HG02610 (cell line): ENCODE measurements at regions not wholly inside any gene's neighbourhood (a gene's known extent, or its start where the extent isn't known, plus 50 kb on each side); places are given as distances from the start of the nearest gene placed in this dataset.

Experiments used
- ATAC-seq: cut with Tn5 transposase; IDR thresholded peaks from one replicate; pipeline ENCODE4 v1.9.1; 2021; ENCODE audit warnings: mild to moderate bottlenecking, moderate library complexity; ENCODE audit not compliant: unreplicated experiment

DNA sequence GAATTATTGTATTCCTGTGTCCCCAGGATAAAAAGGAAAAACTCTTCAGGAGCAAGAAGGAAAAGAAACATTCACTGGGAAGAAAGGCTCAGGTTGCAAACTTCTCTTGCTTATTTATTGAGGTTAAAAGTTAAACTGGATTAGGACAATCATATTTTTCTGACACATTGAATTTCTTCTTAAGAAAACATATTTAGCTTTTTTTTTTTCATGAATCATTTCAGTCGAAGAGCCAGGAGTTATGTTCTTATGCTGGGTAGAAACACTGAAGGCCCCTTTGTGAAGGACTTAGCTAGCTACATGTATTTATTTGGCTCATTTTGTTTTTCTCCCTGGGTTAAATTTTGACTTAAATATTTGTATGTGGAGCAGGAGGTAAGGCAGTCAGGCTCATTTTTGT lies 434.0 kb downstream of the KLF5 start:
- no peak for ATAC-seq

- ATAC-seq, result no peak
Observed at GRCh38 chr13:73482556-73482955, 423.8 kb downstream of the KLF5 start.

GRCh38 chr13:73481886-73482445 lies 423.2 kb downstream of the KLF5 start:
- ATAC-seq, result no peak

DNA sequence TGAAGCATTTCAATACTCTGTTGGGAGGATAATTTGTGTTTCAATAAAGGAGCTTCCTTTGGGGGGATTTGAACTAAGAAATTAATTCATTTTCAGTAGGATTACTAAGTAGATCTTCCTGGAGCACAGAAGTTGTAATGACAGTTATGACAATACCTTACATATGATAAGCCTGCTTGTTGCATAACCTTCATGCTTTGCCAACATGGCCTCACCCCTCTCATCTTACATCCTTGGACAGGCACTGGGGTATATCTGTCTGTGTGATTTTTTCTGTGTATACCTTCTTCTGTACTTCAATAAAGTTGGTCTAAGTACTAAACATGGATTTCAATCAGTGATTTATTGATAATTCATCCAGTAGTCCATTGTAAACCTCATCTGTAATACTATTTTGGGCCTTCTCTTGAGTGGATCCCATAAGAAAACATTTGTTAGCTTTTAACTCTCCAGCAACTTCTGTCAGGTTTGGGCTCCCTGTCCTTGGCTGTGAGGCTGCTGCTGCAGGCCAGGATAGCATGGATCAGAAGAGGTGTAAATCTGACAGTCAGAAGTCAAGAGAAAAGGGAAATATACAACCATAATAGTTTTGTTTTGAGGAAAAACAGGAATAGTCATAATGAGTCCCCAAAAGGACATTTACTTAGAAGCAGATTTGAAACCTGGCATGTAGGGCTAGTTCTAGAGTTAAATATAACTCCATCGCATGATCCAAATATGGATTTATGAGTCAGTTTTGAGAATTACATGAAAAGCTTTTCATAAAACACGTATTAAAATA lies 422.2 kb downstream of the KLF5 start:
- no peak for ATAC-seq

- no peak for ATAC-seq
Observed at GRCh38 chr13:73479856-73480255, 421.1 kb downstream of the KLF5 start.

- ATAC-seq, result no peak
Observed at GRCh38 chr13:73479351-73479750, 420.5 kb downstream of the KLF5 start.

GRCh38 chr13:73477441-73477840 lies 418.6 kb downstream of the KLF5 start:
- ATAC-seq, result no peak

GRCh38 chr13:73473016-73473415 lies 414.2 kb downstream of the KLF5 start:
- no peak for ATAC-seq

- ATAC-seq, result no peak
Observed at GRCh38 chr13:73467125-73467524, 408.3 kb downstream of the KLF5 start.

DNA sequence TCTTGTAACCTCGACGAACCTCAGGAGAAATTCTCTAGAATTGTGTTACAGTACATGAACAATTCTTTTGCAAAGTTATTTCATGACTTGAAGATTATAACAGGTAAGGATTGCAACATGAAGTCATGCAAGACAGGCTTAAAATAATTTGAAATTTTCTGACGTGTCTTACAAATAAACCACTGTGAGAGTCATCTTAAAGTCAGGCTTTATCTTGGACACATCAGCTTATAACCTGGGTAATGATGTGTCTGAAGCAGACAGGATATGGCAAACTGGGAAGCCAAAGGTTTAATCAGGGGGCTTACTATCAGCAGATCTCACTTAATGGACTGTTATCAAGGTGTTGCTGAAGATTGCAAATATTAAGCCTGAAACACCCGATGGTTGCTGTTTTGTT lies 407.8 kb downstream of the KLF5 start:
- no peak for ATAC-seq

GRCh38 chr13:73465617-73465971 lies 406.8 kb downstream of the KLF5 start:
- no peak for ATAC-seq

GRCh38 chr13:73464758-73465616 lies 406.2 kb downstream of the KLF5 start:
- no peak for ATAC-seq

DNA sequence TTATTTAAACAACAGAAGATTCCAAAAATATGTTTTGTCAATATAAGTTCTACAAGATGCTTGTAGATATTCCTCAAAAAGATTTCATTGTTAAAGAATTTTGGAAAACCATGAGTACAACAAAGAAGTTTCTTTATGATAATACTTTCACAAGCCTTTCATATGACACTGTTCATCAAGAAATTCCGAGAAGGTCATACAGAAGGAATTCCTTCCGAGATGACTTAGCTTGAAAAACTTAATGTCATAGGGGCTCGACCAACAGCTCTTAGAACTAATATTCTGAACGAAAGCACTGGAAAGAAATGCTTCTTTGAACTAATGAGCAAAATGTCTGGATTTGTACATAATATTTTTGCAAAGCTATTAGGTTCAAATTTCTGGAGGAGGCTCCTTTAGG lies 403.4 kb downstream of the KLF5 start:
- no peak for ATAC-seq

- ATAC-seq, result no peak
Observed at GRCh38 chr13:73451221-73452029, 392.6 kb downstream of the KLF5 start.

DNA sequence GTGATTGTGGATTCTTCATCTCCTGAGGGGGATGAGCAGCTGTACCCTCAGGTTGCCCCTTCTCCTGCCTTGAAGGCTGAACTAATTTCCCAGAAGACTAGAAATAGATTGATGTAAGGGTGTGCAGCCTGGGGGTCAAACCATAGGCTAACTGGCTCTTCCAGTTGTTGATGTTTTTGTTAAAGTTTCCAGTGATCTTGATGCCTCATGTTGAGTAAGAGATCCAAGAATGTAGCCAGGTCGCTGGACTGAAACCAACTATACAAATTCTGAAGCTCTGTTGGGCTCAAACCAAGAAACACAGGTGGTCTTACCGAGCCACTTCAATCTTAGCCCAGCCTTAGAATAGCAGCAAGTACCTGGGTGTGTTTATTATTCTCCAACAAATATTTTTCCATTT lies 391.8 kb downstream of the KLF5 start:
- no peak for ATAC-seq

GRCh38 chr13:73449252-73449651 lies 390.4 kb downstream of the KLF5 start:
- ATAC-seq, result no peak

DNA sequence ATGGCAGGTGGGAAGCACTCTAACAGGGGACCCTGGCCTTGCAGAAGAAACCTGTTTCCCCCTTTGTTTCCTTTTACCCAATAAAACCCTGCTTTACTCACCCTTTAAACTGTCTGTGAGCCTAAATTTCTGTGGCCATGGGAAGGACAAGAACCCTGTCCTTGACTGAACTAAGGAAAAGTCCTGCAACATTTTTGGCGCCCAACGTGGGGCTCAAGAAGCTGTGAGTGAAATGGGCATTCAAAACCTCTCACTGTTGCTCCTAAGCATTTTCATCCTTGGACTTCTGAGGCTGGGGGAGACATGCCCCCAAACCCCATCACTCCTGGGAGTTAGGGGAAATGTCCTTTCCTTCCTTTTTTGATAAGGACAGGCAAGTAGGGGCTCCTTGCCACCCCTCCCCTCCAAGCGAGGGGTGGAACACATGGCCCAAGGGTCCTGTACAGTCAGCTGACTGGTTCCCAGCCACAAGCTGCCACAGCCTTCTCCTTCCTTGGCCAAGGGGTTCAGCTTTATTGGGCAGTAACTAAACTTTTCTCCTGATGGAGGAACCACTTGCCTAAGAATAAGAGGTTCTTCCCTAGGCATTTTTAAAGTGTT lies 381.6 kb downstream of the KLF5 start:
- ATAC-seq, result no peak

- ATAC-seq, result no peak
Observed at GRCh38 chr13:73433890-73434289, 375.1 kb downstream of the KLF5 start.

DNA sequence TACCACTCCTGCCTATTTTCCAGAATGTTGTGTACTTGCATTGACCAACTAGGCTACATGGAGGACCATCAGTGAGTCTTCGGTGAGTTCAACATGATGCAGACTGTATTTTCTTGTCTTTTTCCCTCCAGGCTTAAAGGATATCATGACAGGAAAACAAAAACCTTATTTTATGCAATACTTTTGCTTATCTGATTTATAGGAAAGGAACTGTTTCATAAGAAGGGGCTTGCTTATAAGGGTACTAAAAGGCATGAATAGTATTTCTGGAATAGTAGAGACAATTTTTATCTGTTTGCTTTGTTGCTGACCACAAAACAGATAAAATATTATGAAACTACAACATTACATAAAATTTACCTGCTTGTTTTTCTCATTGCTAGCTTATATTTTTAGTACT lies 374.7 kb downstream of the KLF5 start:
- ATAC-seq, result no peak

DNA sequence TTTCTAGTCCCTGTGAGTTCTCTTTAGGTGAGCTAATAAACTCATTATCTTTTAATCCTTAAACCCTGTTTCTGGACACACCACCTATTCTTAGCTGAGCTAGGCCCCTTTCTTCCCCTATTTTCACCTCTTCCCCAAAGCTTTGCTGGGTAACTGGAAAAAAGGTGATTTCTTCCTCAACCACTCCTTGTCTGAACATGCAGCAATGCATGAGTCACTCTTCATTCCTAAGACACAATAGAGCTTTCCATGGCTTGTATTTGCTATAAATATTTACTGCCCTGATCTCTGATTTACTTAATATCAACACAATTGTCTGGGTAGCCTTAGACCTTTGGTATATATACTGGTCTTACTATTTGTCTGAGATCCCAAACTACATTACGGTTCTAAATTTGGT lies 370.9 kb downstream of the KLF5 start:
- ATAC-seq, result no peak

- ATAC-seq, result no peak
Observed at GRCh38 chr13:73428706-73429105, 369.9 kb downstream of the KLF5 start.
